GM12878 (cell line): ENCODE measurements at regions not wholly inside any gene's neighbourhood (a gene's known extent, or its start where the extent isn't known, plus 50 kb on each side); places are given as distances from the start of the nearest gene placed in this dataset.

Experiments used
- ATAC-seq: fragments of 200-7000 bp; cut with Tn5 transposase; 3 replicates; pipeline ENCODE4 v1.9.1; 2020; ENCODE audit warnings: mild to moderate bottlenecking, moderate library complexity
- BruUV-seq: library from RNA; stranded (reverse); fragments of 400-500 nt; replicated peaks from 2 replicates; lab custom pipeline; 2021; lab: Mats Ljungman, UMichigan
- CTCF ChIA-PET: fragments of 300-600 bp; sonication (Branson Sonifier 250); formaldehyde crosslinking; extraction: SDS; loops from one replicate; lab custom pipeline; 2021; ENCODE audit warnings: inconsistent platforms; lab: Yijun Ruan, JAX
- POLR2A ChIA-PET: fragments of 350-600 bp; formaldehyde crosslinking; extraction: SDS; loops from one replicate; lab custom pipeline; 2021; ENCODE audit warnings: inconsistent platforms; lab: Charles Lee
- RAD21 ChIA-PET: fragments of 300-600 bp; sonication (Branson Sonifier 250); formaldehyde crosslinking; loops from one replicate; lab custom pipeline; 2023; ENCODE audit warnings: antibody characterized with exemption; ENCODE audit not compliant: unreplicated experiment; lab: Charles Lee
- SMC1A ChIA-PET: fragments of 300-600 bp; sonication (Branson Sonifier 250); formaldehyde crosslinking; loops from one replicate; lab custom pipeline; 2023; ENCODE audit not compliant: unreplicated experiment, uncharacterized antibody; lab: Charles Lee
- DNase-seq: peaks from one replicate; pipeline ENCODE4 v3.0.0-alpha.2; 2011; ENCODE audit warnings: low read depth, low spot score
- FAIRE-seq: peaks from 3 replicates; lab custom pipeline; 2011; peaks lifted over from hg19 to GRCh38; lab: Jason Lieb, UNC
- H2AFZ ChIP-seq: 2 replicates; pipeline ENCODE4 v1.6.0; 2011; ENCODE audit warnings: low read depth, low read length, control low read depth; ENCODE audit not compliant: control insufficient read depth
- H3K27ac ChIP-seq: 2 replicates; pipeline ENCODE4 v1.5.1; 2011; ENCODE audit warnings: control low read depth; ENCODE audit not compliant: control insufficient read depth, insufficient read depth
- H3K27me3 ChIP-seq, 2 experiments: replicated peaks in 1 of 2; 2 replicates each; pipeline versions ENCODE4 v1.6.0 to v1.6.1; 2011; ENCODE audit warnings: low read length in 1 of 2; ENCODE audit not compliant: control insufficient read depth in 2 of 2, insufficient read depth in 2 of 2
- H3K36me3 ChIP-seq, 2 experiments: 2 replicates each; pipeline ENCODE4 v1.5.1; 2011; ENCODE audit warnings: low read length in 1 of 2; ENCODE audit not compliant: control insufficient read depth in 2 of 2, insufficient read depth in 2 of 2
- H3K4me1 ChIP-seq: 2 replicates; pipeline ENCODE4 v1.6.1; 2011; ENCODE audit warnings: mild to moderate bottlenecking, low read length, moderate library complexity, mixed read lengths; ENCODE audit not compliant: control insufficient read depth, insufficient read depth
- H3K4me2 ChIP-seq: 2 replicates; pipeline ENCODE4 v1.6.0; 2011; ENCODE audit warnings: control low read depth; ENCODE audit not compliant: control insufficient read depth, insufficient read depth
- H3K4me3 ChIP-seq: fragments of 200-600 bp; sonication (generic); 2 replicates; pipeline ENCODE4 v1.5.1; 2016
- H3K79me2 ChIP-seq: 2 replicates; pipeline ENCODE4 v1.6.0; 2011; ENCODE audit warnings: low read length; ENCODE audit not compliant: control insufficient read depth, insufficient read depth
- H3K9ac ChIP-seq: 2 replicates; pipeline ENCODE4 v1.8.0; 2011; ENCODE audit warnings: low read length, control low read depth, mixed read lengths; ENCODE audit not compliant: control insufficient read depth, insufficient read depth
- H3K9me3 ChIP-seq: replicated peaks from 3 replicates; pipeline ENCODE4 v1.5.1; 2011; ENCODE audit warnings: mild to moderate bottlenecking, low read length; ENCODE audit not compliant: control insufficient read depth, insufficient read depth
- H4K20me1 ChIP-seq: 2 replicates; pipeline ENCODE4 v1.6.0; 2011; ENCODE audit not compliant: control insufficient read depth, insufficient read depth
- BMI1 ChIP-seq: fragments of 450-650 bp; IDR thresholded peaks from 2 replicates; pipeline ENCODE4 v1.6.1; 2016; ENCODE audit warnings: mild to moderate bottlenecking, moderate library complexity, borderline replicate concordance
- CREB1 ChIP-seq: IDR thresholded peaks from 2 replicates; pipeline ENCODE4 v1.6.1; 2012; ENCODE audit warnings: low read depth, mild to moderate bottlenecking, inconsistent platforms
- GABPA ChIP-seq: IDR thresholded peaks from 2 replicates; pipeline ENCODE4 v1.6.1; 2014; ENCODE audit warnings: antibody characterized with exemption, low read depth, mild to moderate bottlenecking, inconsistent platforms
- IKZF1 ChIP-seq: fragments of 450-650 bp; conservative IDR thresholded peaks from 2 replicates; pipeline ENCODE4 v1.6.1; 2017; ENCODE audit warnings: antibody characterized with exemption, mild to moderate bottlenecking
- MYB ChIP-seq: fragments of 150-350 bp; IDR thresholded peaks from 2 replicates; pipeline ENCODE4 v1.6.1; 2014; ENCODE audit warnings: mild to moderate bottlenecking, low read depth, low read length, borderline replicate concordance
- RELA ChIP-seq: fragments of 450-650 bp; IDR thresholded peaks from 2 replicates; pipeline ENCODE4 v1.8.0; 2014; ENCODE audit warnings: borderline replicate concordance; ENCODE audit not compliant: partially characterized antibody
- SMARCA5 ChIP-seq: fragments of 450-650 bp; IDR thresholded peaks from 2 replicates; pipeline ENCODE4 v1.6.1; 2017; ENCODE audit warnings: mild to moderate bottlenecking
- SREBF1 ChIP-seq: IDR thresholded peaks from 2 replicates; pipeline ENCODE4 v1.6.1; 2012; ENCODE audit warnings: mild to moderate bottlenecking, low read length
- SUPT20H ChIP-seq: IDR thresholded peaks from 2 replicates; pipeline ENCODE4 v1.6.1; 2011; ENCODE audit warnings: low read depth, mild to moderate bottlenecking, low read length, moderate library complexity, borderline replicate concordance; ENCODE audit not compliant: control insufficient read depth
- SUZ12 ChIP-seq: fragments of 200-600 bp; sonication (generic); IDR thresholded peaks from one replicate; pipeline ENCODE4 v1.6.1; 2018; ENCODE audit warnings: antibody characterized with exemption, mild to moderate bottlenecking; ENCODE audit not compliant: unreplicated experiment
- WRNIP1 ChIP-seq: IDR thresholded peaks from 2 replicates; pipeline ENCODE4 v1.6.1; 2011; ENCODE audit warnings: low read depth, low read length, improper control_type of control experiment, borderline replicate concordance
- YBX1 ChIP-seq: fragments of 450-650 bp; IDR thresholded peaks from 2 replicates; pipeline ENCODE4 v1.6.1; 2016; ENCODE audit warnings: antibody characterized with exemption
- ZNF384 ChIP-seq: IDR thresholded peaks from 2 replicates; pipeline ENCODE4 v1.6.1; 2012; ENCODE audit warnings: low read depth, mild to moderate bottlenecking, low read length, improper control_type of control experiment, borderline replicate concordance
- ZZZ3 ChIP-seq: IDR thresholded peaks from 2 replicates; pipeline ENCODE4 v1.6.1; 2011; ENCODE audit warnings: low read depth; ENCODE audit not compliant: control insufficient read depth, insufficient read length
- WGBS: methylation state at CpG from one replicate; pipeline ENCODE4 v1.1.6; 2016; ENCODE audit warnings: low lambda C conversion rate; ENCODE audit not compliant: insufficient replicate concordance, insufficient coverage; ENCODE audit errors: missing lambda C conversion rate; 5-methylcytosine and 5-hydroxymethylcytosine counted together
- in situ Hi-C: fragments of 300-500 bp; cut with MboI; formaldehyde crosslinking; loops from 9 replicates; pipeline ENCODE4 v1.14.3; 2018; ENCODE audit warnings: mixed read lengths
- intact Hi-C: fragments of 100-400 bp; cut with micrococcal nuclease; formaldehyde crosslinking; loops from one replicate; pipeline ENCODE4 v1.14.2; 2022; ENCODE audit not compliant: unreplicated experiment
- TF ChIP-seq, protein P1 (sequence below): fragments of 450-650 bp; IDR thresholded peaks from 2 replicates; pipeline ENCODE4 v1.6.1; 2017; ENCODE audit warnings: mild to moderate bottlenecking, moderate library complexity
- TF ChIP-seq, protein P2 (sequence below): IDR thresholded peaks from 2 replicates; pipeline ENCODE4 v1.6.1; 2011; ENCODE audit warnings: low read depth, low read length, improper control_type of control experiment, borderline replicate concordance

DNA sequence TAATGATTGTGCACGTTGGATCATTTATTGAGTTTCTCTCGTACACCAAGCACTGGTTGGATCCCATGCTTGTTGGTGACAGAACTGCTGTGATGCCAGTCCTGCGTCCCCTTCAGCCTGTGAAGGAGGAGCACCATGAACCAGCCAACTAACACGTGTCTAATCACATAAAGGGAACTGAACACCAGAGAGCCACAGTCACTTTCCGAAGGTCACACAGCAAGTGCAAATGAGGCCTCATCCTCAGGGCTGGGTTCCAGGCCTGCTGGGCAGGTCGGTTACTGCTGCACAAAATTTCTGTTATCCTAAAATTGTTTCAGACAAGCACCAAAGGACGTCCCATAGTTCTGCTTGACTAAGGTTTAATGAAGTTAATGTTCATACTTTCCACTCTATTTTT lies 332.0 kb upstream of the ZNF32 start:
- intact Hi-C loops, result no loop called here

DNA sequence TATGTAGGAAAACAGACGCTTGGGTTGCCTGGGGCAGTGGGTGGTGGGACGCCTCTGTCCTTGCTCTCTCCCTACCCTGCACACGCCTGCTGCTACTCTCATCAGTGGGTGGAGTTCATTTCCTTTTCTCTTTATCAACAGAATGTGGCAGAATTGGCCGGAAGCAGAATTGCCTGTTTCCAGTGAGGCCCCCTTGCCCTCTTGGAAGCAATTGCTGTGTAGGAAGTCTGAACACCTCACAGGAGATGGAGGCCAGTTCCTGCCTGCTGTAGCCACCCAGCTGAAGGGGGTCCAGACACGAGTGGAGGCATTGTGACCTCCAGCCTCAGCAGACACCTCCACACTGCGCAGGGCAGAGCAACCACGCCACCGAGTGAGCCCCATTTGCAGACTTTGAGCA lies 331.6 kb upstream of the ZNF32 start:
- in situ Hi-C loops (no loop called here), intact Hi-C loops (no loop called here)
- no peaks in the 10 kb centered on the region for H3K27me3 ChIP-seq
- WGBS, result 59% methylated on average over 8 of the region's 8 CpGs
- ChIA-PET SMC1A (interaction anchor here (0.8 kb wide), 1 partner anchor 22 kb away, joined by 3 read pairs; no protein-coding TSS in a partner anchor), RAD21 (no interaction called here), POLR2A (no interaction called here), CTCF (no interaction called here)
- H4K20me1 ChIP-seq, result no peaks in the 10 kb centered on the region
- no peaks in the 10 kb centered on the region; the same call in 1 of the 2 replicates for H3K4me1 ChIP-seq
- FAIRE-seq (no peak), DNase-seq (no peak), ATAC-seq (no peak)
- H3K4me2 ChIP-seq, result no peak overlapping the region
- no peak overlapping the region for H3K27ac ChIP-seq
- no peak overlapping the region for H3K4me3 ChIP-seq
- no peaks in the 10 kb centered on the region; the same call in 2 of the 3 replicates for H3K9me3 ChIP-seq
- BruUV-seq, result no TSS peak
- no peak overlapping the region; the same call in 1 of the 2 replicates for H2AFZ ChIP-seq
- H3K36me3 ChIP-seq, result no peaks in the 10 kb centered on the region
- TF ChIP-seq ZNF384 (no peak), MYB (no peak), SMARCA5 (no peak), RELA (no peak), CREB1 (no peak), IKZF1 (no peak), SREBF1 (no peak), BMI1 (no peak), SUZ12 (no peak)
- TF ChIP-seq, protein P1, sequence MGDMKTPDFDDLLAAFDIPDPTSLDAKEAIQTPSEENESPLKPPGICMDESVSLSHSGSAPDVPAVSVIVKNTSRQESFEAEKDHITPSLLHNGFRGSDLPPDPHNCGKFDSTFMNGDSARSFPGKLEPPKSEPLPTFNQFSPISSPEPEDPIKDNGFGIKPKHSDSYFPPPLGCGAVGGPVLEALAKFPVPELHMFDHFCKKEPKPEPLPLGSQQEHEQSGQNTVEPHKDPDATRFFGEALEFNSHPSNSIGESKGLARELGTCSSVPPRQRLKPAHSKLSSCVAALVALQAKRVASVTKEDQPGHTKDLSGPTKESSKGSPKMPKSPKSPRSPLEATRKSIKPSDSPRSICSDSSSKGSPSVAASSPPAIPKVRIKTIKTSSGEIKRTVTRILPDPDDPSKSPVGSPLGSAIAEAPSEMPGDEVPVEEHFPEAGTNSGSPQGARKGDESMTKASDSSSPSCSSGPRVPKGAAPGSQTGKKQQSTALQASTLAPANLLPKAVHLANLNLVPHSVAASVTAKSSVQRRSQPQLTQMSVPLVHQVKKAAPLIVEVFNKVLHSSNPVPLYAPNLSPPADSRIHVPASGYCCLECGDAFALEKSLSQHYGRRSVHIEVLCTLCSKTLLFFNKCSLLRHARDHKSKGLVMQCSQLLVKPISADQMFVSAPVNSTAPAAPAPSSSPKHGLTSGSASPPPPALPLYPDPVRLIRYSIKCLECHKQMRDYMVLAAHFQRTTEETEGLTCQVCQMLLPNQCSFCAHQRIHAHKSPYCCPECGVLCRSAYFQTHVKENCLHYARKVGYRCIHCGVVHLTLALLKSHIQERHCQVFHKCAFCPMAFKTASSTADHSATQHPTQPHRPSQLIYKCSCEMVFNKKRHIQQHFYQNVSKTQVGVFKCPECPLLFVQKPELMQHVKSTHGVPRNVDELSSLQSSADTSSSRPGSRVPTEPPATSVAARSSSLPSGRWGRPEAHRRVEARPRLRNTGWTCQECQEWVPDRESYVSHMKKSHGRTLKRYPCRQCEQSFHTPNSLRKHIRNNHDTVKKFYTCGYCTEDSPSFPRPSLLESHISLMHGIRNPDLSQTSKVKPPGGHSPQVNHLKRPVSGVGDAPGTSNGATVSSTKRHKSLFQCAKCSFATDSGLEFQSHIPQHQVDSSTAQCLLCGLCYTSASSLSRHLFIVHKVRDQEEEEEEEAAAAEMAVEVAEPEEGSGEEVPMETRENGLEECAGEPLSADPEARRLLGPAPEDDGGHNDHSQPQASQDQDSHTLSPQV, result no peak
- H3K79me2 ChIP-seq, result no peaks in the 10 kb centered on the region
- H3K9ac ChIP-seq, result no peak overlapping the region

More for the DNA sequence above, 332.0 kb upstream of the ZNF32 start:
- H3K4me2 ChIP-seq, result no peak overlapping the region
- no peak for FAIRE-seq
- no peaks in the 10 kb centered on the region; the same call in 1 of the 2 replicates for H3K4me1 ChIP-seq
- no peak for TF ChIP-seq YBX1
- no peak for TF ChIP-seq ZNF384
- no peak for TF ChIP-seq ZZZ3
- TF ChIP-seq SUPT20H, result no peak
- no peak for TF ChIP-seq WRNIP1
- TF ChIP-seq, protein P2, sequence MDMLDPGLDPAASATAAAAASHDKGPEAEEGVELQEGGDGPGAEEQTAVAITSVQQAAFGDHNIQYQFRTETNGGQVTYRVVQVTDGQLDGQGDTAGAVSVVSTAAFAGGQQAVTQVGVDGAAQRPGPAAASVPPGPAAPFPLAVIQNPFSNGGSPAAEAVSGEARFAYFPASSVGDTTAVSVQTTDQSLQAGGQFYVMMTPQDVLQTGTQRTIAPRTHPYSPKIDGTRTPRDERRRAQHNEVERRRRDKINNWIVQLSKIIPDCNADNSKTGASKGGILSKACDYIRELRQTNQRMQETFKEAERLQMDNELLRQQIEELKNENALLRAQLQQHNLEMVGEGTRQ, result no peak
- TF ChIP-seq GABPA, result no peak
- no peaks in the 10 kb centered on the region for H3K79me2 ChIP-seq
- BruUV-seq, result no TSS peak
- ChIA-PET CTCF (no interaction called here), RAD21 (no interaction called here), POLR2A (no interaction called here), SMC1A (interaction anchor here (0.8 kb wide), 1 partner anchor 21 kb away, joined by 3 read pairs; no protein-coding TSS in a partner anchor)
- no peak for DNase-seq
- in situ Hi-C loops, result no loop called here
- WGBS, result 53% methylated on average over 7 of the region's 7 CpGs
- no peak overlapping the region for H3K9ac ChIP-seq
- H3K27me3 ChIP-seq, result no peaks in the 10 kb centered on the region
- H3K4me3 ChIP-seq, result no peak overlapping the region
- ATAC-seq, result no peak
- no peak overlapping the region; the same call in 1 of the 2 replicates for H2AFZ ChIP-seq
- H3K9me3 ChIP-seq, result no peaks in the 10 kb centered on the region; the same call in 2 of the 3 replicates
- H3K36me3 ChIP-seq, result no peaks in the 10 kb centered on the region
- no peak overlapping the region for H3K27ac ChIP-seq
- H4K20me1 ChIP-seq, result no peaks in the 10 kb centered on the region
